Keratinocyte (primary cell): ENCODE measurements at regions not wholly inside any gene's neighbourhood (a gene's known extent, or its start where the extent isn't known, plus 50 kb on each side); places are given as distances from the start of the nearest gene placed in this dataset.

Experiments used
- DNase-seq: peaks from one replicate; pipeline ENCODE4 v3.0.0-alpha.2; 2011; ENCODE audit warnings: low read depth, missing footprints, low spot score
- FAIRE-seq: peaks from 2 replicates; lab custom pipeline; 2011; peaks lifted over from hg19 to GRCh38; lab: Jason Lieb, UNC
- H2AFZ ChIP-seq: 2 replicates; pipeline ENCODE4 v1.6.0; 2012; ENCODE audit warnings: low read length, control low read depth, inconsistent platforms; ENCODE audit not compliant: control insufficient read depth
- H3K27ac ChIP-seq: 2 replicates; pipeline ENCODE4 v1.5.1; 2011; ENCODE audit warnings: low read length; ENCODE audit not compliant: control insufficient read depth, insufficient read depth
- H3K27me3 ChIP-seq: 3 replicates; pipeline ENCODE4 v1.6.0; 2011; ENCODE audit warnings: low read length; ENCODE audit not compliant: control insufficient read depth, insufficient read depth; ENCODE audit errors: extremely low read depth
- H3K36me3 ChIP-seq, 2 experiments: 2 replicates in 1 of 2; 3 replicates in 1 of 2; pipeline ENCODE4 v1.5.1; 2011; ENCODE audit warnings: low read length in 2 of 2, mild to moderate bottlenecking in 1 of 2; ENCODE audit not compliant: control insufficient read depth in 2 of 2, insufficient read depth in 2 of 2; ENCODE audit errors: extremely low read depth in 1 of 2
- H3K4me1 ChIP-seq: 3 replicates; pipeline ENCODE4 v1.5.1; 2011; ENCODE audit warnings: low read length; ENCODE audit not compliant: control insufficient read depth, insufficient read depth; ENCODE audit errors: extremely low read depth
- H3K4me2 ChIP-seq: 3 replicates; pipeline ENCODE4 v1.6.0; 2011; ENCODE audit warnings: low read depth, low read length; ENCODE audit not compliant: control insufficient read depth, insufficient read depth; ENCODE audit errors: extremely low read depth
- H3K4me3 ChIP-seq, 3 experiments: fragments of 200-600 bp in 1 of 3; sonication (generic) in 1 of 3; 2 replicates in 2 of 3; 3 replicates in 1 of 3; pipeline ENCODE4 v1.5.1; 2011 to 2016; ENCODE audit warnings: low read length in 3 of 3, mild to moderate bottlenecking in 3 of 3, control low read depth in 2 of 3, inconsistent platforms in 1 of 3, low read depth in 1 of 3, mixed read lengths in 1 of 3, mixed run types in 1 of 3, moderate library complexity in 1 of 3; ENCODE audit not compliant: control insufficient read depth in 2 of 3, insufficient read depth in 2 of 3; ENCODE audit errors: extremely low read depth in 1 of 3
- H3K79me2 ChIP-seq: 2 replicates; pipeline ENCODE4 v1.6.0; 2012; ENCODE audit warnings: low read length; ENCODE audit not compliant: control insufficient read depth, insufficient read depth
- H3K9ac ChIP-seq: 3 replicates; pipeline ENCODE4 v1.6.0; 2011; ENCODE audit warnings: low read length; ENCODE audit not compliant: control insufficient read depth, insufficient read depth; ENCODE audit errors: extremely low read depth
- H3K9me1 ChIP-seq: 3 replicates; pipeline ENCODE4 v1.6.0; 2011; ENCODE audit warnings: low read length; ENCODE audit not compliant: control insufficient read depth, insufficient read depth; ENCODE audit errors: extremely low read depth
- H3K9me3 ChIP-seq: 2 replicates; pipeline ENCODE4 v1.5.1; 2012; ENCODE audit warnings: low read depth, low read length; ENCODE audit not compliant: control insufficient read depth
- H4K20me1 ChIP-seq: 3 replicates; pipeline ENCODE4 v1.6.0; 2011; ENCODE audit warnings: low read length; ENCODE audit not compliant: control insufficient read depth, insufficient read depth; ENCODE audit errors: extremely low read depth
- CTCF ChIP-seq, 3 experiments: IDR thresholded peaks in 1 of 3; conservative IDR thresholded peaks in 1 of 3; optimal IDR thresholded peaks in 1 of 3; 2 replicates in 2 of 3; 3 replicates in 1 of 3; pipeline versions ENCODE3 to v1.5.1; 2011; ENCODE audit warnings: low read length in 3 of 3, mild to moderate bottlenecking in 3 of 3, moderate library complexity in 2 of 3, control low read depth in 1 of 3, inconsistent platforms in 1 of 3; ENCODE audit not compliant: insufficient read depth in 2 of 3; ENCODE audit errors: extremely low read depth in 1 of 3
- EZH2 ChIP-seq: IDR thresholded peaks from one replicate; pipeline ENCODE4 v1.6.1; 2012; ENCODE audit warnings: inconsistent platforms, mild to moderate bottlenecking, low read length, moderate library complexity
- dilution Hi-C: fragments of 300-500 bp; cut with MboI; formaldehyde crosslinking; loops from one replicate; pipeline ENCODE4 v1.7.0; 2020; ENCODE audit warnings: low sequenced_read_pairs; ENCODE audit not compliant: extremely low pct_ligation_motif_present

- DNase-seq (no peak), FAIRE-seq (no peak)
- dilution Hi-C loops: no loop called here
- no peaks in the 10 kb centered on the region for H3K27me3 ChIP-seq
- no peaks in the 10 kb centered on the region for H3K36me3 ChIP-seq
- no peak for TF ChIP-seq CTCF (optimal IDR thresholded peaks at IDR 0.05 in 1 of 3, IDR thresholded peaks at IDR 0.05 in 1 of 3, conservative IDR thresholded peaks at IDR 0.05 in 1 of 3; ENCODE audit: extremely low read depth in 1 of 3, insufficient read depth in 2 of 3, low read length in 3 of 3)
- no peak for TF ChIP-seq EZH2
- no peak overlapping the region for H3K4me2 ChIP-seq
- no peaks in the 10 kb centered on the region for H4K20me1 ChIP-seq
- no peak overlapping the region for H2AFZ ChIP-seq
- no peak overlapping the region for H3K4me3 ChIP-seq
- H3K79me2 ChIP-seq: no peaks in the 10 kb centered on the region
- H3K9ac ChIP-seq: no peak overlapping the region
- H3K27ac ChIP-seq: no peak overlapping the region
- H3K9me1 ChIP-seq: no peaks in the 10 kb centered on the region
- no peaks in the 10 kb centered on the region for H3K4me1 ChIP-seq
- no peaks in the 10 kb centered on the region for H3K9me3 ChIP-seq
Measured at GRCh38 chr11:128161436-128161835, 425.9 kb downstream of the ETS1 start.

DNA sequence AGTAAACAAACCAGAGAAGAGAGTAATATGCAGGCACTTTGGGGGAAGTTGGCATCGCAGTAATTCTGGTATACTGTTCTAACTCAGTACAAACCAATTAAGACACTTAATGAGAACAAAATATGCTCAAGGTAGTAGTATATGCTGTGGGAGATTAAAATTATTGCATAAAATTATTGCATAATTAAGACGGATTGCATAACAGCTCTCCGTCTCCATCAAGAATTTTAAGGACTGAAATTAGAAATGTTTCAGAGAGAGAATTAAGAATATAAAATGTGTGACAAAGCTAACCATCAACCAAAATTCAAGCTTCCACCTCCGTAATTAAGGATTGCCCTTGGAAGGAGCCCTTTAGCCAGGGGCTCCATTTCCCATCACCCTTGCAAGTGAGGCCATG, 428.5 kb downstream of the ETS1 start:
- no peaks in the 10 kb centered on the region for H3K4me1 ChIP-seq
- no peaks in the 10 kb centered on the region for H3K9me3 ChIP-seq
- no peaks in the 10 kb centered on the region for H3K27me3 ChIP-seq
- DNase-seq (no peak), FAIRE-seq (no peak)
- H3K27ac ChIP-seq: no peak overlapping the region
- dilution Hi-C loops: no loop called here
- H4K20me1 ChIP-seq: no peaks in the 10 kb centered on the region
- no peak overlapping the region for H2AFZ ChIP-seq
- no peaks in the 10 kb centered on the region for H3K9me1 ChIP-seq
- no peaks in the 10 kb centered on the region for H3K79me2 ChIP-seq
- H3K4me3 ChIP-seq: no peak overlapping the region
- H3K9ac ChIP-seq: no peak overlapping the region
- TF ChIP-seq EZH2 (no peak), CTCF (optimal IDR thresholded peaks at IDR 0.05 in 1 of 3, IDR thresholded peaks at IDR 0.05 in 1 of 3, conservative IDR thresholded peaks at IDR 0.05 in 1 of 3; ENCODE audit: extremely low read depth in 1 of 3, insufficient read depth in 2 of 3, low read length in 3 of 3) (no peak)
- H3K36me3 ChIP-seq: no peaks in the 10 kb centered on the region
- H3K4me2 ChIP-seq: no peak overlapping the region
